ENCODE measurements at regions not wholly inside any gene's neighbourhood (a gene's known extent, or its start where the extent isn't known, plus 50 kb on each side); places are given as distances from the start of the nearest gene placed in this dataset.

DNA sequence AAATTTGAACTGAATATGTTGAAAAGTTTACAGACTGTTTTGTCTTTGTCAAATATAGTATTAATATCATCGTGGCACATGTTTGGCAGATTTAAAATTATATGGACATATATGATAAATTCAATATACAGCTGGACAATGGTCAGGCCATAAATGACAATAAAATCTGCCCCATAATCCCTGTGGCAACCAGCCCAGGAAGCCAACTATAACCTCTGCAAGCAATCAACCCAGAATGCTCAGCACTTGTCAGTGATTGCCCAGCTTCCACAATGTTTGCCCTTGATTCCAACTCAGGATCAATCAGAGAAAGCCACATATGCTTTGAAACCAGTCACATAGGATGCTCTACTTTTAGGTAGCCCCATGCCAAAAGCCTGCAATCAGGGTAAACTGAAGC lies 671.9 kb downstream of the SUCLG1 start:
- intact Hi-C loops (cut with DNase I), result no loop called here
- ATAC-seq, result no peak
- Histone ChIP-seq H3K27me3 (no peaks in the 10 kb centered on the region), H3K9me3 (no peaks in the 10 kb centered on the region), H3K4me1 (no peaks in the 10 kb centered on the region), H3K36me3 (no peaks in the 10 kb centered on the region), H3K27ac (no peak overlapping the region), H3K4me3 (no peak overlapping the region)
- no peak for DNase-seq
- TF ChIP-seq, protein P1, sequence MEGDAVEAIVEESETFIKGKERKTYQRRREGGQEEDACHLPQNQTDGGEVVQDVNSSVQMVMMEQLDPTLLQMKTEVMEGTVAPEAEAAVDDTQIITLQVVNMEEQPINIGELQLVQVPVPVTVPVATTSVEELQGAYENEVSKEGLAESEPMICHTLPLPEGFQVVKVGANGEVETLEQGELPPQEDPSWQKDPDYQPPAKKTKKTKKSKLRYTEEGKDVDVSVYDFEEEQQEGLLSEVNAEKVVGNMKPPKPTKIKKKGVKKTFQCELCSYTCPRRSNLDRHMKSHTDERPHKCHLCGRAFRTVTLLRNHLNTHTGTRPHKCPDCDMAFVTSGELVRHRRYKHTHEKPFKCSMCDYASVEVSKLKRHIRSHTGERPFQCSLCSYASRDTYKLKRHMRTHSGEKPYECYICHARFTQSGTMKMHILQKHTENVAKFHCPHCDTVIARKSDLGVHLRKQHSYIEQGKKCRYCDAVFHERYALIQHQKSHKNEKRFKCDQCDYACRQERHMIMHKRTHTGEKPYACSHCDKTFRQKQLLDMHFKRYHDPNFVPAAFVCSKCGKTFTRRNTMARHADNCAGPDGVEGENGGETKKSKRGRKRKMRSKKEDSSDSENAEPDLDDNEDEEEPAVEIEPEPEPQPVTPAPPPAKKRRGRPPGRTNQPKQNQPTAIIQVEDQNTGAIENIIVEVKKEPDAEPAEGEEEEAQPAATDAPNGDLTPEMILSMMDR (IDR thresholded peaks at IDR 0.05), result no peak

DNA sequence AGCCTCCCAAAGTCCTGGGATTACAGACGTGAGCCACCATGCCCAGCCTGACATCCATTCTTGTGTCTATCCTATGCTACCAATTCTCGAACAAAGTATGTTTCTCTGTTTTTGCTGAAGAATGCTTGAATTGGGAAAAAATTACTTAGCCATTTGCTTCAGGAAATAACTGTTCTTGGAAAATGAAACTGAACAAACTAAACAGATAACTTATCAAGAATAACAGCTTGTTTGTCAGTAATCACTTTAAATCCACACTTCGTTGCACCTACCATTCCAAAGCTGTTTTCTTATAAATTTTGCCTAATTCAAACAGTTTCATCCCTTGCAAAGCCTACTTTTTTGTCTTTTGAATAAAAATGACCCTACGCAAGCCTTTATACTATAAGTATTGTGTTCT lies 672.9 kb downstream of the SUCLG1 start:
- intact Hi-C loops (cut with DNase I), result no loop called here
- Histone ChIP-seq H3K27me3 (no peaks in the 10 kb centered on the region), H3K27ac (no peak overlapping the region), H3K36me3 (no peaks in the 10 kb centered on the region), H3K4me1 (no peaks in the 10 kb centered on the region), H3K9me3 (no peaks in the 10 kb centered on the region), H3K4me3 (no peak overlapping the region)
- ATAC-seq (no peak), DNase-seq (no peak)
- TF ChIP-seq, protein P1 (IDR thresholded peaks at IDR 0.05), result no peak

DNA sequence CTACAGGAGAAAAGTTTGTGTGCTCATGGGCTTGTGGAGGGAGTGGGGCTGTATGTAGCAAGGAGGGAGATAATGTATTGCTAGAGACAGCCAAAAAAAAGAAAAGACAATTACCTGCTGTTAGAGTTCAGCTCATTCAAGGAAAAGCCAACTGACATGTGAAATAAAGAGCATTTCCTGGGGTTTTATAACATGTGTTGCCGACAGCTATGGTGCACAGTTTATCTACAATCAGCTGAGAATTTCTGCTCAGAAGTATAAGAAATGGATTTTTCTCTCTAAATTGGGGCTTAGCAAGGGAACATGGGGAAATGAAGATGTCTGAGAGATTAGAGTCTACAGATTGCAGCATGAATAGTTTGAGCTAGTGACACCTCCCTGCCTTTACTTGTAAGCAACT lies 674.1 kb downstream of the SUCLG1 start:
- Histone ChIP-seq H3K9me3 (no peaks in the 10 kb centered on the region), H3K4me3 (no peak overlapping the region), H3K4me1 (no peaks in the 10 kb centered on the region), H3K36me3 (no peaks in the 10 kb centered on the region), H3K27ac (no peak overlapping the region), H3K27me3 (no peaks in the 10 kb centered on the region)
- TF ChIP-seq, protein P1 (IDR thresholded peaks at IDR 0.05), result no peak
- intact Hi-C loops (cut with DNase I), result no loop called here
- DNase-seq (no peak), ATAC-seq (no peak)

DNA sequence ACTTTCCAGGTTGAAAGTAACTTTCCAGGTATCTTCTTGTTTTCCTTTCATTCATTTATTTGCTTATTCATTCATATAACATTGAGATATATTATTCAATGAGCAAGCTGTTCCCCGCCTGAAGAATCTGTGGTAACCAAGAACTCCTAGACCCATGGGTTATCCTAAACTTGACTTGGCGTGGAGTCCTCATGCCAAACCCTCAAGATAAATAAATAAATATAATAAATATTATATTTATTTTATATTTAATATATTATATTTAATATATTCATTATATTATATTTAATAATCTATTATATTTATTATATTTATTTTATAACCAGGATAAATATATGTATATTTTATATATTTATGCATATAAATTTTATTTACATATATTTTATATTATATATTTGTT lies 674.8 kb downstream of the SUCLG1 start:
- Histone ChIP-seq H3K36me3 (no peaks in the 10 kb centered on the region), H3K4me1 (no peaks in the 10 kb centered on the region), H3K27me3 (no peaks in the 10 kb centered on the region), H3K27ac (no peak overlapping the region), H3K9me3 (peaks cover 0 to 2% of the 10 kb centered on the region in 2 donors), H3K4me3 (no peak overlapping the region)
- TF ChIP-seq, protein P1 (IDR thresholded peaks at IDR 0.05), result no peak
- intact Hi-C loops (cut with DNase I), result no loop called here
- ATAC-seq (no peak), DNase-seq (no peak)

DNA sequence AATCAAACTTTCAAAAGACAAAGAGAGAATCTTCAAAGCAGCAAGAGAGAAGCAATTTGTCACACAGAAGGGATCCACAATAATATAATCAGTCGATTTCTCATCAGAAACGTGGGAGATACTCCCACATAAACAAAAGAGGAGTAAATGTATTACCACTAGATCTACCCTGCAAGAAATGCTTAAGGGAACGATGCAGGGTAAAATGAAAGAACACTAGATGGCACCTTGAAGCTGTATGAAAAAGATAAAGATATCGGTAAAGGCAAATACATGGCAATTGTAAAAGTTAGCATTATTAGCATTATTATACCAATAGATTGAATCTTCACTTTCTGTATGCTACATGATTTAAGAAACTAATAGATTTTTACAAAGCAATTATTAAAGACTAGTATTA lies 677.0 kb downstream of the SUCLG1 start:
- no peak overlapping the region for H3K4me3 ChIP-seq
- no peak for ATAC-seq
- H3K27me3 ChIP-seq, result no peaks in the 10 kb centered on the region
- TF ChIP-seq, protein P1 (IDR thresholded peaks at IDR 0.05), result no peak
- H3K4me1 ChIP-seq, result no peaks in the 10 kb centered on the region
- intact Hi-C loops (cut with DNase I), result no loop called here
- H3K9me3 ChIP-seq, result peaks cover 0 to 2% of the 10 kb centered on the region in 2 donors
- no peak overlapping the region for H3K27ac ChIP-seq
- no peak for DNase-seq
- no peaks in the 10 kb centered on the region for H3K36me3 ChIP-seq

Measured in left lung (tissue), 4 donors.